ENCODE measurements at regions not wholly inside any gene's neighbourhood (a gene's known extent, or its start where the extent isn't known, plus 50 kb on each side); places are given as distances from the start of the nearest gene placed in this dataset.

GRCh38 chr12:19588951-19589350 is 149.7 kb downstream of the AEBP2 start:
- Mint-ChIP-seq H3K27ac (no peak overlapping the region), H3K36me3 (peaks cover 20% of the 10 kb centered on the region), H3K4me1 (peaks cover 4% of the 10 kb centered on the region), H3K4me3 (no peak overlapping the region), H3K9me3 (peaks cover 27% of the 10 kb centered on the region), H3K27me3 (ENCODE audit: low read depth) (no peaks in the 10 kb centered on the region; the same call in 1 of the 2 replicates)
- ChIA-PET CTCF (no interaction called here), POLR2A (no interaction called here)
- TF ChIP-seq E2F4 (CRISPR knock-in tag; IDR thresholded peaks at IDR 0.05; ENCODE audit: borderline replicate concordance, low read depth) (no peak), IRF1 (CRISPR knock-in tag; IDR thresholded peaks at IDR 0.05) (no peak), MLX (CRISPR knock-in tag; IDR thresholded peaks at IDR 0.05) (no peak), TEAD4 (CRISPR knock-in tag; IDR thresholded peaks at IDR 0.05) (no peak)
- DNase-seq (ENCODE audit: low spot score), result no peak
- no peak for ATAC-seq

GRCh38 chr12:19591951-19592350 is 152.7 kb downstream of the AEBP2 start:
- DNase-seq (ENCODE audit: low spot score), result no peak
- H3K27me3 Mint-ChIP-seq (ENCODE audit: low read depth), result no peaks in the 10 kb centered on the region
- no peak for TF ChIP-seq OVOL2 (CRISPR knock-in tag; IDR thresholded peaks at IDR 0.05; ENCODE audit: borderline replicate concordance)
- no peak for TF ChIP-seq JAZF1 (CRISPR knock-in tag; IDR thresholded peaks at IDR 0.05)

GRCh38 chr12:19596434-19597166 is 157.3 kb downstream of the AEBP2 start:
- Mint-ChIP-seq H3K36me3 (no peaks in the 10 kb centered on the region), H3K27ac (peak overlapping the region; percentile 0; the same call in 1 of the 2 replicates), H3K9me3 (no peaks in the 10 kb centered on the region), H3K4me3 (no peak overlapping the region), H3K4me1 (peaks cover 22% of the 10 kb centered on the region), H3K27me3 (ENCODE audit: low read depth) (no peaks in the 10 kb centered on the region)
- ChIA-PET POLR2A (no interaction called here), CTCF (no interaction called here)
- DNase-seq (ENCODE audit: low spot score) (no peak), ATAC-seq (no peak)
- TF ChIP-seq SMAD3 (CRISPR knock-in tag; IDR thresholded peaks at IDR 0.05; ENCODE audit: borderline replicate concordance) (no peak), CREM (CRISPR knock-in tag; IDR thresholded peaks at IDR 0.05) (no peak), TP53 (CRISPR knock-in tag; IDR thresholded peaks at IDR 0.05) (no peak), EMX1 (CRISPR knock-in tag; IDR thresholded peaks at IDR 0.05) (no peak), FOXJ3 (CRISPR knock-in tag; IDR thresholded peaks at IDR 0.05; ENCODE audit: borderline replicate concordance) (no peak), SMAD4 (CRISPR knock-in tag; IDR thresholded peaks at IDR 0.05) (no peak), GTF2I (CRISPR knock-in tag; conservative IDR thresholded peaks at IDR 0.05) (no peak), ZNF121 (CRISPR knock-in tag; IDR thresholded peaks at IDR 0.05) (no peak), MXD4 (CRISPR knock-in tag; IDR thresholded peaks at IDR 0.05; ENCODE audit: borderline replicate concordance) (no peak), NR2C2 (CRISPR knock-in tag; IDR thresholded peaks at IDR 0.05) (no peak), ZMAT4 (CRISPR knock-in tag; IDR thresholded peaks at IDR 0.05) (no peak), JAZF1 (CRISPR knock-in tag; IDR thresholded peaks at IDR 0.05) (no peak), ESRRA (CRISPR knock-in tag; IDR thresholded peaks at IDR 0.05; ENCODE audit: borderline replicate concordance) (no peak), TEAD1 (CRISPR knock-in tag; IDR thresholded peaks at IDR 0.05) (no peak), FOXP1 (CRISPR knock-in tag; IDR thresholded peaks at IDR 0.05; ENCODE audit: borderline replicate concordance) (no peak), RORB (CRISPR knock-in tag; IDR thresholded peaks at IDR 0.05) (no peak), AFF4 (CRISPR knock-in tag; IDR thresholded peaks at IDR 0.05; ENCODE audit: borderline replicate concordance) (no peak), GABPB1 (CRISPR knock-in tag; IDR thresholded peaks at IDR 0.05) (no peak), ZNF396 (CRISPR knock-in tag; IDR thresholded peaks at IDR 0.05; ENCODE audit: borderline replicate concordance) (no peak)

More at GRCh38 chr12:19591951-19592350, 152.7 kb downstream of the AEBP2 start:
- ChIA-PET CTCF (no interaction called here), POLR2A (no interaction called here)
- Mint-ChIP-seq H3K27ac (no peak overlapping the region), H3K9me3 (peaks cover under 1% of the 10 kb centered on the region; the same call in 1 of the 2 replicates), H3K36me3 (no peaks in the 10 kb centered on the region), H3K4me3 (no peak overlapping the region), H3K4me1 (peaks cover 11% of the 10 kb centered on the region)
- ATAC-seq, result no peak
